Muscle layer of duodenum (tissue), 2 donors: ENCODE measurements at regions not wholly inside any gene's neighbourhood (a gene's known extent, or its start where the extent isn't known, plus 50 kb on each side); places are given as distances from the start of the nearest gene placed in this dataset.

ENCODE experiments used
- H3K27ac ChIP-seq: one replicate; pipeline ENCODE4 v1.7.0; 2013; ENCODE audit warnings: mild to moderate bottlenecking, low read length
- H3K27me3 ChIP-seq: one replicate; pipeline ENCODE4 v1.7.0; 2013; ENCODE audit warnings: low read depth, mild to moderate bottlenecking, control low read depth, low read length
- H3K36me3 ChIP-seq, 2 donors: one replicate each; pipeline ENCODE4 v1.7.0; 2013; ENCODE audit warnings: low read length in 2 of 2, control low read depth in 1 of 2, mild to moderate bottlenecking in 1 of 2; ENCODE audit not compliant: insufficient read depth in 2 of 2, control insufficient read depth in 1 of 2
- H3K4me1 ChIP-seq, 2 donors: one replicate each; pipeline ENCODE4 v1.7.0; 2013; ENCODE audit warnings: low read length in 2 of 2, mild to moderate bottlenecking in 2 of 2, control low read depth in 1 of 2, moderate library complexity in 1 of 2; ENCODE audit not compliant: insufficient read depth in 2 of 2, control insufficient read depth in 1 of 2
- H3K4me3 ChIP-seq, 2 donors: one replicate each; pipeline ENCODE4 v1.7.0; 2013; ENCODE audit warnings: low read length in 2 of 2, low read depth in 1 of 2, mild to moderate bottlenecking in 1 of 2
- H3K9me3 ChIP-seq, 2 donors: one replicate each; pipeline ENCODE4 v1.7.0; 2013; ENCODE audit warnings: low read length in 2 of 2, control low read depth in 1 of 2, mild to moderate bottlenecking in 1 of 2; ENCODE audit not compliant: control insufficient read depth in 1 of 2
- donor health status: healthy.

- H3K4me1 ChIP-seq, result peaks cover 0 to 6% of the 10 kb centered on the region in 2 donors
- H3K9me3 ChIP-seq, result no peaks in the 10 kb centered on the region
- no peak overlapping the region for H3K4me3 ChIP-seq
- no peaks in the 10 kb centered on the region for H3K27me3 ChIP-seq
- H3K27ac ChIP-seq, result no peak overlapping the region
- H3K36me3 ChIP-seq, result no peaks in the 10 kb centered on the region
These were observed 300.6 kb downstream of the TLE3 start for GRCh38 chr15:69797051-69797595.

GRCh38 chr15:69797615-69798014 is 300.1 kb downstream of the TLE3 start:
- Histone ChIP-seq H3K27me3 (no peaks in the 10 kb centered on the region), H3K9me3 (no peaks in the 10 kb centered on the region), H3K4me3 (no peak overlapping the region), H3K36me3 (no peaks in the 10 kb centered on the region), H3K27ac (no peak overlapping the region), H3K4me1 (peaks cover 0 to 6% of the 10 kb centered on the region in 2 donors)

GRCh38 chr15:69798481-69799250 is 299.1 kb downstream of the TLE3 start:
- no peaks in the 10 kb centered on the region for H3K27me3 ChIP-seq
- peaks cover 0 to 6% of the 10 kb centered on the region in 2 donors for H3K4me1 ChIP-seq
- no peaks in the 10 kb centered on the region for H3K9me3 ChIP-seq
- no peaks in the 10 kb centered on the region for H3K36me3 ChIP-seq
- no peak overlapping the region for H3K27ac ChIP-seq
- H3K4me3 ChIP-seq, result no peak overlapping the region

- no peaks in the 10 kb centered on the region for H3K27me3 ChIP-seq
- H3K4me3 ChIP-seq, result no peak overlapping the region
- H3K4me1 ChIP-seq, result no peaks in the 10 kb centered on the region
- no peaks in the 10 kb centered on the region for H3K9me3 ChIP-seq
- H3K27ac ChIP-seq, result no peak overlapping the region
- no peaks in the 10 kb centered on the region for H3K36me3 ChIP-seq
These were observed 296.6 kb downstream of the TLE3 start for GRCh38 chr15:69801144-69801543.

- no peaks in the 10 kb centered on the region for H3K36me3 ChIP-seq
- H3K4me3 ChIP-seq, result no peak overlapping the region
These were observed 295.3 kb downstream of the TLE3 start for GRCh38 chr15:69802432-69802831.

GRCh38 chr15:69804786-69805185 is 292.9 kb downstream of the TLE3 start:
- H3K4me3 ChIP-seq, result no peak overlapping the region
- H3K27ac ChIP-seq, result no peak overlapping the region
- no peaks in the 10 kb centered on the region for H3K4me1 ChIP-seq
- H3K36me3 ChIP-seq, result no peaks in the 10 kb centered on the region
- no peaks in the 10 kb centered on the region for H3K27me3 ChIP-seq
- no peaks in the 10 kb centered on the region for H3K9me3 ChIP-seq

More at GRCh38 chr15:69802432-69802831, 295.3 kb downstream of the TLE3 start:
- Histone ChIP-seq H3K9me3 (no peaks in the 10 kb centered on the region), H3K27me3 (no peaks in the 10 kb centered on the region), H3K27ac (no peak overlapping the region), H3K4me1 (no peaks in the 10 kb centered on the region)

GRCh38 chr15:69805248-69805953 is 292.3 kb downstream of the TLE3 start:
- Histone ChIP-seq H3K9me3 (no peaks in the 10 kb centered on the region), H3K27me3 (no peaks in the 10 kb centered on the region), H3K4me3 (no peak overlapping the region), H3K27ac (no peak overlapping the region), H3K4me1 (no peaks in the 10 kb centered on the region), H3K36me3 (no peaks in the 10 kb centered on the region)

- no peak overlapping the region for H3K27ac ChIP-seq
- no peaks in the 10 kb centered on the region for H3K9me3 ChIP-seq
- no peaks in the 10 kb centered on the region for H3K4me1 ChIP-seq
- H3K27me3 ChIP-seq, result no peaks in the 10 kb centered on the region
- no peak overlapping the region for H3K4me3 ChIP-seq
- no peaks in the 10 kb centered on the region for H3K36me3 ChIP-seq
These were observed 291.3 kb downstream of the TLE3 start for GRCh38 chr15:69806287-69806915.

GRCh38 chr15:69807721-69808120 is 290.0 kb downstream of the TLE3 start:
- no peak overlapping the region for H3K27ac ChIP-seq
- no peak overlapping the region for H3K4me3 ChIP-seq
- no peaks in the 10 kb centered on the region for H3K36me3 ChIP-seq

GRCh38 chr15:69808756-69809155 is 289.0 kb downstream of the TLE3 start:
- Histone ChIP-seq H3K4me1 (no peaks in the 10 kb centered on the region), H3K4me3 (no peak overlapping the region), H3K27me3 (no peaks in the 10 kb centered on the region), H3K9me3 (no peaks in the 10 kb centered on the region), H3K27ac (no peak overlapping the region), H3K36me3 (no peaks in the 10 kb centered on the region)

More at GRCh38 chr15:69807721-69808120, 290.0 kb downstream of the TLE3 start:
- Histone ChIP-seq H3K9me3 (no peaks in the 10 kb centered on the region), H3K27me3 (no peaks in the 10 kb centered on the region), H3K4me1 (no peaks in the 10 kb centered on the region)

GRCh38 chr15:69809421-69809820 is 288.3 kb downstream of the TLE3 start:
- no peaks in the 10 kb centered on the region for H3K36me3 ChIP-seq
- H3K9me3 ChIP-seq, result no peaks in the 10 kb centered on the region
- no peak overlapping the region for H3K4me3 ChIP-seq
- no peaks in the 10 kb centered on the region for H3K4me1 ChIP-seq
- no peak overlapping the region for H3K27ac ChIP-seq
- no peaks in the 10 kb centered on the region for H3K27me3 ChIP-seq
